IMR-90 (cell line): ENCODE measurements at regions not wholly inside any gene's neighbourhood (a gene's known extent, or its start where the extent isn't known, plus 50 kb on each side); places are given as distances from the start of the nearest gene placed in this dataset.

Experiments
- ATAC-seq: fragments of 200-7000 bp; cut with Tn5 transposase; 2 replicates; pipeline ENCODE4 v1.9.1; 2020; ENCODE audit warnings: low read depth, mild to moderate bottlenecking, moderate library complexity
- BruUV-seq: library from RNA; stranded (reverse); fragments of 400-500 nt; replicated peaks from 2 replicates; lab custom pipeline; 2021; lab: Mats Ljungman, UMichigan
- CTCF ChIA-PET: fragments of 300-600 bp; formaldehyde crosslinking; extraction: SDS; loops from one replicate; lab custom pipeline; 2021; ENCODE audit warnings: antibody characterized with exemption; lab: Yijun Ruan, JAX
- POLR2A ChIA-PET: fragments of 300-600 bp; sonication (Branson Sonifier 250); formaldehyde crosslinking; loops from one replicate; lab custom pipeline; 2022; ENCODE audit warnings: antibody characterized with exemption; ENCODE audit not compliant: unreplicated experiment; lab: Charles Lee
- DNase-seq: peaks from one replicate; pipeline ENCODE4 v3.0.0; 2013
- H2AFZ ChIP-seq: replicated peaks from 2 replicates; pipeline ENCODE3; 2013; ENCODE audit warnings: low read length, mild to moderate bottlenecking; ENCODE audit not compliant: poor library complexity
- H2AK5ac ChIP-seq: 2 replicates; pipeline ENCODE4 v1.6.1; 2013; ENCODE audit warnings: low read depth, low read length, inconsistent platforms
- H2AK9ac ChIP-seq: replicated peaks from 2 replicates; pipeline ENCODE3; 2013; ENCODE audit warnings: mild to moderate bottlenecking, low read depth, low read length, moderate library complexity; ENCODE audit not compliant: poor library complexity
- H2BK120ac ChIP-seq: 2 replicates; pipeline ENCODE4 v1.6.1; 2013; ENCODE audit warnings: low read depth, low read length, inconsistent platforms
- H2BK15ac ChIP-seq: 3 replicates; pipeline ENCODE4 v1.6.1; 2013; ENCODE audit warnings: low read depth, low read length, inconsistent platforms
- H2BK20ac ChIP-seq: 2 replicates; pipeline ENCODE4 v1.6.1; 2013; ENCODE audit warnings: low read depth, mild to moderate bottlenecking, inconsistent platforms, low read length, moderate library complexity
- H2BK5ac ChIP-seq: 2 replicates; pipeline ENCODE4 v1.6.1; 2013; ENCODE audit warnings: mild to moderate bottlenecking, low read depth, low read length, inconsistent platforms; ENCODE audit not compliant: poor library complexity, severe bottlenecking
- H3K14ac ChIP-seq: replicated peaks from 2 replicates; pipeline ENCODE4 v1.6.1; 2013; ENCODE audit warnings: low read depth, low read length, inconsistent platforms
- H3K18ac ChIP-seq: 2 replicates; pipeline ENCODE4 v1.6.1; 2013; ENCODE audit warnings: low read depth, low read length, control low read depth
- H3K23ac ChIP-seq: 2 replicates; pipeline ENCODE4 v1.6.1; 2013; ENCODE audit warnings: low read depth, low read length, inconsistent platforms
- H3K27ac ChIP-seq: 2 replicates; pipeline ENCODE4 v1.5.1; 2013; ENCODE audit warnings: mild to moderate bottlenecking, control low read depth, low read length; ENCODE audit not compliant: insufficient read depth
- H3K27me3 ChIP-seq: 2 replicates; pipeline ENCODE4 v1.6.1; 2013; ENCODE audit warnings: low read length; ENCODE audit not compliant: control insufficient read depth, insufficient read depth
- H3K36me3 ChIP-seq: 2 replicates; pipeline ENCODE4 v1.6.1; 2013; ENCODE audit warnings: low read length, mixed read lengths; ENCODE audit not compliant: control insufficient read depth, insufficient read depth
- H3K4ac ChIP-seq: 2 replicates; pipeline ENCODE4 v1.6.1; 2013; ENCODE audit warnings: low read depth, low read length, inconsistent platforms
- H3K4me1 ChIP-seq: 2 replicates; pipeline ENCODE4 v1.6.1; 2013; ENCODE audit warnings: low read length, mixed read lengths; ENCODE audit not compliant: control insufficient read depth, insufficient read depth
- H3K4me2 ChIP-seq: 2 replicates; pipeline ENCODE4 v1.6.1; 2013; ENCODE audit warnings: low read depth, mild to moderate bottlenecking, control low read depth, low read length, moderate library complexity
- H3K4me3 ChIP-seq: 2 replicates; pipeline ENCODE4 v1.5.1; 2013; ENCODE audit warnings: low read depth, mild to moderate bottlenecking, control low read depth, low read length, moderate library complexity; ENCODE audit not compliant: insufficient read depth
- H3K56ac ChIP-seq: 2 replicates; pipeline ENCODE4 v1.6.1; 2013; ENCODE audit warnings: low read length, inconsistent platforms; ENCODE audit not compliant: insufficient read depth; ENCODE audit errors: extremely low read depth
- H3K79me1 ChIP-seq, 2 experiments: 2 replicates each; pipeline ENCODE4 v1.6.1; 2013; ENCODE audit warnings: low read length in 2 of 2, inconsistent platforms in 1 of 2, low read depth in 1 of 2
- H3K9ac ChIP-seq: 2 replicates; pipeline ENCODE4 v1.6.1; 2013; ENCODE audit warnings: low read depth, low read length, control low read depth
- H3K9me1 ChIP-seq: 2 replicates; pipeline ENCODE4 v1.6.1; 2013; ENCODE audit warnings: low read length, inconsistent platforms; ENCODE audit not compliant: insufficient read depth
- H3K9me3 ChIP-seq: 2 replicates; pipeline ENCODE4 v1.6.1; 2013; ENCODE audit warnings: low read length; ENCODE audit not compliant: control insufficient read depth, insufficient read depth
- H4K20me1 ChIP-seq: 2 replicates; pipeline ENCODE4 v1.6.1; 2013; ENCODE audit warnings: low read length, inconsistent platforms; ENCODE audit not compliant: insufficient read depth
- H4K5ac ChIP-seq: 2 replicates; pipeline ENCODE4 v1.6.1; 2013; ENCODE audit warnings: mild to moderate bottlenecking, low read depth, low read length, control low read depth
- H4K8ac ChIP-seq, 2 experiments: 2 replicates each; pipeline ENCODE4 v1.6.1; 2013; ENCODE audit warnings: low read depth in 2 of 2, low read length in 2 of 2, control low read depth in 1 of 2, inconsistent platforms in 1 of 2
- H4K91ac ChIP-seq: 2 replicates; pipeline ENCODE4 v1.6.1; 2013; ENCODE audit warnings: low read depth, low read length, inconsistent platforms; ENCODE audit not compliant: insufficient read depth
- CEBPB ChIP-seq: IDR thresholded peaks from 2 replicates; pipeline ENCODE4 v1.6.1; 2012; ENCODE audit warnings: low read depth, low read length, improper control_type of control experiment
- MAFK ChIP-seq: IDR thresholded peaks from 2 replicates; pipeline ENCODE4 v1.6.1; 2012; ENCODE audit warnings: low read depth, low read length, improper control_type of control experiment
- MAZ ChIP-seq: IDR thresholded peaks from 2 replicates; pipeline ENCODE4 v1.6.1; 2012; ENCODE audit warnings: low read depth, mild to moderate bottlenecking, low read length, improper control_type of control experiment, moderate library complexity, borderline replicate concordance
- MXI1 ChIP-seq: IDR thresholded peaks from 2 replicates; pipeline ENCODE4 v1.6.1; 2012; ENCODE audit warnings: low read depth, mild to moderate bottlenecking, low read length, moderate library complexity, borderline replicate concordance
- NFE2L2 ChIP-seq: fragments of 150-350 bp; IDR thresholded peaks from 2 replicates; pipeline ENCODE4 v1.6.1; 2016; ENCODE audit warnings: low read depth, mild to moderate bottlenecking, low read length
- POLR2A ChIP-seq: IDR thresholded peaks from 2 replicates; pipeline ENCODE4 v1.6.1; 2012; ENCODE audit warnings: mild to moderate bottlenecking, low read depth, low read length
- RAD21 ChIP-seq: IDR thresholded peaks from 2 replicates; pipeline ENCODE4 v1.6.1; 2012; ENCODE audit warnings: low read length, improper control_type of control experiment
- RCOR1 ChIP-seq: IDR thresholded peaks from 2 replicates; pipeline ENCODE4 v1.6.1; 2012; ENCODE audit warnings: mild to moderate bottlenecking, low read length, improper control_type of control experiment; ENCODE audit not compliant: insufficient replicate concordance
- SMC3 ChIP-seq: fragments of 150-350 bp; IDR thresholded peaks from 2 replicates; pipeline ENCODE4 v1.6.1; 2016; ENCODE audit warnings: low read depth, mild to moderate bottlenecking, antibody characterized with exemption, low read length, moderate library complexity
- WGBS, 2 experiments: methylation state at CpG; one replicate each; pipeline versions ENCODE4 v1.1.5 to v1.1.7; 2013; ENCODE audit warnings: missing lambda C conversion rate in 2 of 2; ENCODE audit not compliant: insufficient read length in 1 of 2; ENCODE audit errors: extremely low coverage in 2 of 2; 5-methylcytosine and 5-hydroxymethylcytosine counted together
- dilution Hi-C: fragments of 300-500 bp; cut with HindIII; formaldehyde crosslinking; loops from one replicate; pipeline ENCODE4 v1.14.3; 2018; ENCODE audit warnings: low sequenced_read_pairs; ENCODE audit not compliant: unreplicated experiment
- in situ Hi-C: fragments of 300-500 bp; cut with MboI; formaldehyde crosslinking; loops from 3 replicates; pipeline ENCODE4 v1.14.3; 2019; ENCODE audit warnings: low sequenced_read_pairs, inconsistent platforms, mixed read lengths
- intact Hi-C: fragments of 100-400 bp; cut with micrococcal nuclease; formaldehyde crosslinking; loops from 2 replicates; pipeline ENCODE4 v1.10.0; 2022
- TF ChIP-seq, protein P1 (sequence below): fragments of 150-350 bp; IDR thresholded peaks from 2 replicates; pipeline ENCODE4 v1.6.1; 2016; ENCODE audit warnings: low read depth, mild to moderate bottlenecking, low read length, moderate library complexity, borderline replicate concordance
- TF ChIP-seq, protein P2 (sequence below): conservative IDR thresholded peaks from 2 replicates; pipeline ENCODE4 v1.5.1; 2012; ENCODE audit warnings: mild to moderate bottlenecking, low read depth, low read length, improper control_type of control experiment

DNA sequence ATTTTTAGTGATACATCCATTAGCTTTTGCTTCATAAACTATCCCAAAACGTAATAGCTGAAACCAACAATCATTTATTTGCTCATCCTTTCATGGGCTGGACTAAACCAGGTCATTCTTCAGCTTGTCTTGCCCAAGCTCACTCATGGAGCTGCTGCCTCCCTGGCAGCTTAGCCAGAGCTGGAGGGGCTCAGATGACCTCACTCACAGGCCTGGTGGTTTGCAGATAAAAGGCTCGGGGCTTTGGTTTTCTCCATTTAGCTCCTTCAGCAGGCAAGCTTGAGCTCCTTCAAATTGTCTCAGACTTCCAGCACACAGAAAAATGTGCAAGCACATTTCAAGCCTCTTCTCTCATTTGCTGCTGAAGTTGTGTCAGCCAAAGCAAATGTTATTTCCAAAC lies 139.1 kb downstream of the BTBD3 start:
- no peak overlapping the region for H3K27ac ChIP-seq
- H3K4ac ChIP-seq = no peak overlapping the region
- no peak for ATAC-seq
- no peaks in the 10 kb centered on the region for H4K20me1 ChIP-seq
- H3K4me2 ChIP-seq = no peak overlapping the region
- H2AK5ac ChIP-seq = no peak overlapping the region
- no peak overlapping the region for H2AFZ ChIP-seq
- no peak overlapping the region for H3K23ac ChIP-seq
- WGBS, 2 experiments = 58% methylated on average over 2 of the region's 2 CpGs; no CpG with 5 or more reads in 1 of the 2 experiments
- no peak overlapping the region for H2BK15ac ChIP-seq
- no peak overlapping the region for H3K4me3 ChIP-seq
- CTCF ChIA-PET = interaction anchor here (0.7 kb wide), 1 partner anchor 20 kb away, joined by 3 read pairs; no protein-coding TSS in a partner anchor
- H2AK9ac ChIP-seq = no peak overlapping the region
- dilution Hi-C loops (no loop called here), in situ Hi-C loops (no loop called here), intact Hi-C loops (no loop called here)
- no peak overlapping the region for H2BK120ac ChIP-seq
- H2BK5ac ChIP-seq = no peak overlapping the region
- TF ChIP-seq MAFK = no peak
- no peak for TF ChIP-seq NFE2L2
- no peak for TF ChIP-seq RCOR1
- TF ChIP-seq, protein P1, sequence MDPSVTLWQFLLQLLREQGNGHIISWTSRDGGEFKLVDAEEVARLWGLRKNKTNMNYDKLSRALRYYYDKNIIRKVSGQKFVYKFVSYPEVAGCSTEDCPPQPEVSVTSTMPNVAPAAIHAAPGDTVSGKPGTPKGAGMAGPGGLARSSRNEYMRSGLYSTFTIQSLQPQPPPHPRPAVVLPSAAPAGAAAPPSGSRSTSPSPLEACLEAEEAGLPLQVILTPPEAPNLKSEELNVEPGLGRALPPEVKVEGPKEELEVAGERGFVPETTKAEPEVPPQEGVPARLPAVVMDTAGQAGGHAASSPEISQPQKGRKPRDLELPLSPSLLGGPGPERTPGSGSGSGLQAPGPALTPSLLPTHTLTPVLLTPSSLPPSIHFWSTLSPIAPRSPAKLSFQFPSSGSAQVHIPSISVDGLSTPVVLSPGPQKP = no peak
- TF ChIP-seq POLR2A = no peak
- TF ChIP-seq, protein P2, sequence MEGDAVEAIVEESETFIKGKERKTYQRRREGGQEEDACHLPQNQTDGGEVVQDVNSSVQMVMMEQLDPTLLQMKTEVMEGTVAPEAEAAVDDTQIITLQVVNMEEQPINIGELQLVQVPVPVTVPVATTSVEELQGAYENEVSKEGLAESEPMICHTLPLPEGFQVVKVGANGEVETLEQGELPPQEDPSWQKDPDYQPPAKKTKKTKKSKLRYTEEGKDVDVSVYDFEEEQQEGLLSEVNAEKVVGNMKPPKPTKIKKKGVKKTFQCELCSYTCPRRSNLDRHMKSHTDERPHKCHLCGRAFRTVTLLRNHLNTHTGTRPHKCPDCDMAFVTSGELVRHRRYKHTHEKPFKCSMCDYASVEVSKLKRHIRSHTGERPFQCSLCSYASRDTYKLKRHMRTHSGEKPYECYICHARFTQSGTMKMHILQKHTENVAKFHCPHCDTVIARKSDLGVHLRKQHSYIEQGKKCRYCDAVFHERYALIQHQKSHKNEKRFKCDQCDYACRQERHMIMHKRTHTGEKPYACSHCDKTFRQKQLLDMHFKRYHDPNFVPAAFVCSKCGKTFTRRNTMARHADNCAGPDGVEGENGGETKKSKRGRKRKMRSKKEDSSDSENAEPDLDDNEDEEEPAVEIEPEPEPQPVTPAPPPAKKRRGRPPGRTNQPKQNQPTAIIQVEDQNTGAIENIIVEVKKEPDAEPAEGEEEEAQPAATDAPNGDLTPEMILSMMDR = no peak
- TF ChIP-seq MAZ = no peak
- TF ChIP-seq CEBPB = no peak
- no peak for TF ChIP-seq RAD21
- TF ChIP-seq MXI1 = no peak
- no peak for TF ChIP-seq SMC3
- no peaks in the 10 kb centered on the region for H3K9me3 ChIP-seq
- H3K18ac ChIP-seq = no peak overlapping the region
- no TSS peak for BruUV-seq
- H4K8ac ChIP-seq = no peak overlapping the region
- H3K4me1 ChIP-seq = peaks cover 3% of the 10 kb centered on the region
- no peaks in the 10 kb centered on the region; a peak in 1 of 4 replicates for H3K79me1 ChIP-seq
- peaks cover 7% of the 10 kb centered on the region for H3K9me1 ChIP-seq
- no peak overlapping the region for H3K14ac ChIP-seq
- no peak for DNase-seq
- POLR2A ChIA-PET = no interaction called here
- no peak overlapping the region for H4K91ac ChIP-seq
- no peaks in the 10 kb centered on the region for H3K36me3 ChIP-seq
- no peak overlapping the region for H4K5ac ChIP-seq
- no peak overlapping the region for H2BK20ac ChIP-seq
- no peak overlapping the region for H3K56ac ChIP-seq
- no peaks in the 10 kb centered on the region for H3K27me3 ChIP-seq
- no peak overlapping the region for H3K9ac ChIP-seq
